Fibroblast of upper back skin (primary cell): ENCODE measurements at regions not wholly inside any gene's neighbourhood (a gene's known extent, or its start where the extent isn't known, plus 50 kb on each side); places are given as distances from the start of the nearest gene placed in this dataset.

Experiments used
- DNase-seq: peaks from one replicate; pipeline ENCODE4 v3.0.0-alpha.2; 2013

GRCh38 chr2:20523799-20524187 is 76.9 kb downstream of the RHOB start:
- DNase-seq = no peak

- no peak for DNase-seq
Observed at GRCh38 chr2:20524412-20525040, 77.7 kb downstream of the RHOB start.

DNA sequence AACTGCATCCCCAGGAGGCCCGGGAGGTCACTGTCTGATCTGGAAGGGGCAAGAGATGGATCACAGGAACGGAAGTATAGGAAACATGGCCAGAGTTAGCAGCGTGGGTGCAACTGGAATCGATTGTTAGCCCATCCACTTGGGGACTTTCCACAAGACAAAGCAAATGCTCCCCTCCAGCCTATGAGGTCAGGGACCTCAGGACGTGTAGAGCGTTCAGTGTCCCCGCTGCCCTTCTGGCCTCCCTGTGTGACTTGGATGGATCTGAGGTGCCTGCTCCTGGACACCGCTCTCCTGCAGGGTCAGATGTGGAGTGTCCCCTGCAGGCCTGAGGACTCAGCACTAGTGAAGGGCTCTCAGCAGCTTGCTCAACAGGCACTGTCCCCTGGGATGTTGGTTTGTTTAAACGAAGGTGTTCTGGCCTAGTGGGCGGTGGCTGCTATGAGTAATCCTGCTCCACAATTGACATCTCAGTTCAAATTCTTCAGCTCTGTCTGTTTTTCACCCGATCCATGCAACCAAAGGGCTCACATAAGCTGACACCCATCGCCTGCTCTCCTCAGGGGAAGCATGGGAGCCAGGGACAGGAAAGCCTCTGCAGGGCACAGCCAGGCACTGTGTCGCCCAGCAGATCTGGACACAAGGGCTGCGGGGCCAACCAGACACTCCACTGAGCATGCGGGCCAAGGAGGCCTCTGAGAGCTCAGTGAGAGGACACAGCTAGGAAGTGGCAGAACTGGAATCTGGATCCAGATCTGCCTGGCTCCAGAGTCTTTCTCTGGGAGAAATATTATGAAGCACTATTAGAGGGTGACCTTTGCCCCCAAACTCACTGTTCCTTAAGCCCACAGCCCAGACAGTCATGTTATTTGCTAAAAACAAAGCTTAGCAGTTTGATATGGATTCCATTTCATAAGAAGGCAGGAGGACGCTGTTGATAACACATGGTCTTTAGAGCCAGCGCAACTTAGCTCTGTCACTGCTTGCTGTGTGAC is 78.5 kb downstream of the RHOB start:
- DNase-seq = peak; percentile 71

GRCh38 chr2:20526160-20526559 is 79.3 kb downstream of the RHOB start:
- peak; percentile 80 for DNase-seq

DNA sequence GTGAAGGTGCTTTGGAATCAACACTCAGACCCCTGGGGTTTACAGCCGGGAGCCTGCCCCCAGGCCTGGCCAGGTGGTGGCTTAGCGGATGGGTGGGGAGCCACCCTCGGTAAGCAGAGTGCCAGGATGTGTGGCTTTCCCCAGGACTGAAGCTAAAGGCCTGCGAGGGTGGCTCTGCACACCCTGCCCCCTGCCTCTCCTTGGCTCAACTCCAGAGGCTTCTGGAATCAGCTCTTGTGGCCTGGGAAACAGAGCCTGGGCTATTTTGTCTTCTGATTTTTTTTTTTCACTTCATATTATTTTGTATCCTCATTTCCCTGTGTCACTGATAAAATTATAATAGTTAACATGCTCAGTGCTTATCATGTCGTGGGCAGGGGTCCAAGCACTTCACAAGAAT is 79.8 kb downstream of the RHOB start:
- peak; percentile 47 for DNase-seq

GRCh38 chr2:20528713-20529112 is 81.8 kb downstream of the RHOB start:
- no peak for DNase-seq

DNA sequence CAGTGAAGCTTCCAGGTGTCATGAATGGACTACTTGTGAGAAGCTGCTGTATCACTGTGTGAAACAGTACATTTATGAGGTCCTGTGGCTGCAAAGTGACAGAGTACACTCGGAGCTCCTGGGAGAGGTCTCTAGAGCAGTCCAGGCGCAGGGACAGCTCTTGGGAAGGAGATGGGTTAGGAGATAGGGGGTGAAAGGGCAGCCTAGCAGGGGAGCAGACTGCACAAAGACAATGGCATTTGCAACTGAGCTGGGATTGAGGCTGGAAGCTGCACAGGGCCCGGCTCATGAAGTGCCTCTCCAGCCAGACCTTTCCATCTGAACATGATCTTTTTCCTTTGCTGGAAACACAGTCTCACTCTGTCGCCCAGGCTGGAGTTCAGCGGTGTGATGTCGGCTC is 83.6 kb downstream of the RHOB start:
- DNase-seq = no peak

DNA sequence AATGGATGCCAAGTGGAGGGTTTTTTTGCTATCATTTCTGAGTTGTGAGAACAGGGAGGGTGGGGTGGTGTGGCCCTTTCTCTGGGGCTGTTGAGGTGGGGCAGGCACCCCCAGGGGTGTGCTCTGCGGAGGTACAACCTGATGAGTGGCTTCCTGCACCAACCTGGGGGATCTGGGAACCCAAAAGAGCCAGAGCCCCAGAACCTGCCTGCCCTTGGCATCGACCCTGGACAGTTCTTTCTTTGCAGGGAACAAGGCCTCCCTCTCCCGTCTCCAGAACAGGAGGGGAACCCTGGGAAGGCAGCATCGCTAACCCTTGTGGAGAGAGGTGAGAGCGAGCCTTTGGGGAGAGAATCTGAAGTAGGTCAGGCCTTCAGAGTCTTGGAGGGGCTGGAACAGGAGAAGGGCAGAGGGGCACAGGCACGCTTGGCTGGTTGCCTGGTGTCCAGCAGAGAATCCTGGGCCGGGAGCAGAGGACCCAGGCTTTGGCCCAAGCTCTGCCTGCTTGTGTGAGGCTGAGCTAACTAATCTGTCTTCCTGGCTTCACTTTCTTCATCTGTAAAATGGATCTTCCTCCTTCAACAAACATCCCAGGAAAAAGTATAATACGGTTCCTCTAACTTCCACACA is 84.9 kb downstream of the RHOB start:
- DNase-seq = no peak

DNA sequence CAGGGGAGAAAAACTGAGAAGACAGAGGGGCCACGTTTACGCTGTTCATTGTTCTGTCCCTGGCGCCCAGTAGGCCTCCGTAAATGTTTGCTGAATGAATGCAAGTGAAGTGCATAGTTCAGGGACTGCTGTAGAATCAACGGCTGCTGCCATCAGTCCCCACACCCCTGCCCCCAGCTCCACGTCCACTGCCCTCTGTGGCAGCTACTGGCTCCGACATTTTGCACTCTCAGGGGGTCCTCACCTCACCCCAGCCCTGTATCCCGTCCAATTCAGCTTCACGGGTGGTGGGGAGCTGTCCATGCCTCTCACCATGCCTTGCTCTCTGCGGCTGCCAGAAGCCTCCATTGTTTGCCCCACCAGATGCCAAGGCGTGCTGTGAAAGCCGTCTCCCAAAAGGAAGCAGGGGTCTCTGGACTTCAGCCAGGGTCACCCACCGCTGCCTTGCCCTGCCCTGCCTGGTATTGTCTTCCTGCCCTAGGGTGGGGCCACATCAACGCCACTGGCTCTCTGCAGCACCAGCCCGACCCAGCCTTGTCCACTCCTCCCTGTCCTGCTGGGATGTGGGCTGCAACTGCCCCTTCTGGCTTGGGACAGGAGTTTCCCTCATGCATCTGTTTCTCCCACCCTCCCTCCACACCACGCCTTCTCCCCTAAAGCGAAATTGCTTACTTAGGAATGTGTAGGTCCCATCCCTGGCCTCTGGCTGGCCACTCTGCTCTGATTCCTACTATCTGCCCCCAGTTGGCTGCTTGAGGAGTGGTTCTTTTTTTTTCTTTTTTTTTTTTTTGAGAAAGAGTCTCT is 86.0 kb downstream of the RHOB start:
- no peak for DNase-seq

GRCh38 chr2:20533993-20534622 is 87.2 kb downstream of the RHOB start:
- no peak for DNase-seq

DNA sequence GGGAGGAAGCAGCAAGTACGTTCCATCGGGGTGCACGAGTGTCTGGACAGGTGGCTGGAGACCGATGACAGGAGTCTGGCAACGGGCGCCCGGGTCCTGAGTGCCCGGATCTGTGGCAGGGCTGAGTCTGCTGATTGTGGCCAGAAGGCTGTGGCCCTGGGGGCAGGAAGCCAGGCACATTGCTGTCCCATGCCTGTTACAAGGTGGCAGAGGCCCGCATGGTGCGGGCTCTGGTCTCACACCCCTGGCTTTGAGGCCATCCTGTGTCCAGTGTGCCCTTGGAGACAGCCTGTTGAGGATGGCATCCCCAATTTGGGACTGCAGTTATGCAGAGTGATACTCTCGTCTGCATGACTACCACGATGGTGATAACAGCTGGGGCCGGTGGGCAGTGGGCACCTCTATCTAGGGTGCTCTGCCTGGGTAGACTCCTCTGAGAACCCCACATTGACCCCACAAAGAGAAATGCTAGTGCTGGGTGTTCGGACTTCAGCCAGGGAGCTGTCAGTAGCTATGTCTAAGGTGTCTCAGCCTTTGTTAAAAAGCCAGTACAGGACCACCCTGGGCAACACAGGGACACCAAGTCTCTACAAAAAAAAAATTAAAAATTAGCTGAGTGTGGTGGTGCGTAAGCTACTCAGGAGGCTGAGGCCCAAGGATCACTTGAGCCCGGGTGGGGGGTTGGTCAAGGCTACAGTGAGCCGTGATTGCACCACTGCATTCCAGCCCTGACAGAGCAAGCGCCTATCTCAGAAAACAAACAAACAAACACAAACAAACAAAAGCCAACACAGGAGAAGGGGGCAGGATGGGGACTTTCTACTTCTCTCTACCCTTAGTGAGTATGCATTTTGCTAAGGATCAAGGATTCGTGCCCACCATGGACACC is 88.3 kb downstream of the RHOB start:
- no peak for DNase-seq

DNA sequence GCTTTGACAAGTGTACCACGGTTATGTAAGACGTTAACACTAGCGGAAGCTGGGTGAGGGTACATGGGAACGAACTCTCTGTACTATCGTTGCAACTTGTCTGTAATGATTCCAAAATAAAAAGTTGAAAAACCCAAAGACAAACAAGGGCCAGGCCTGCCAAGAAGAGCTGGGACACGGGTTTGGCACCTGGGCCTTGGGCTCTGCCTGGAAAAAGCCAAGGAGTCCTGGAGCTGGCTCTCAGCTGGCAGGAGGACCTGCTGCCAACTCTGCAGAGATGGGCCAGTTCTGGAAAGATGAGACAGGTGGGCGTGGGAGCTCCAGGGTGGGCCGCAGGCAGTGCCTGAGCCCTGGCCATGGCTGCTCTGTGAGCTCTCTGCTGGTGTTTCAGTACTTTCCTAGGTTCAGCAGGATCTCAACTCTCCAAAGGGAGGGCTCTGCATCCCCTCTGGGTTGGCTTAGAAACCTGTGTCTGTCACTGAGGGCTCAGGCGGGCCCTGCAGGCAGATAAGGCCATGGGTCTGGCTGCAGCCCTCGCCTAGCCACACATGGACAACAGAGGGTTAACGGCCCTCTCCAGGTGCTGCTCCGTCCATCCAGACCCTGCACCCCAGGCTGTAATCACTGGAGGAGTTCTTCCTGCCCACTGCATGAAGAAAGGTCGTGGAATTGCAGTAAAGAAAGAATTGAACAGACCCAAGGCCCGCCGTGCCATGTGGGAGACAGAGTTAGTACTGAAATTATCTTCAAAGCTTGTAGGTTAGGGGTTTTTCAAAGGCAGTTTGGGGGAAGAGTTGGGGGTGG is 89.9 kb downstream of the RHOB start:
- no peak for DNase-seq

DNA sequence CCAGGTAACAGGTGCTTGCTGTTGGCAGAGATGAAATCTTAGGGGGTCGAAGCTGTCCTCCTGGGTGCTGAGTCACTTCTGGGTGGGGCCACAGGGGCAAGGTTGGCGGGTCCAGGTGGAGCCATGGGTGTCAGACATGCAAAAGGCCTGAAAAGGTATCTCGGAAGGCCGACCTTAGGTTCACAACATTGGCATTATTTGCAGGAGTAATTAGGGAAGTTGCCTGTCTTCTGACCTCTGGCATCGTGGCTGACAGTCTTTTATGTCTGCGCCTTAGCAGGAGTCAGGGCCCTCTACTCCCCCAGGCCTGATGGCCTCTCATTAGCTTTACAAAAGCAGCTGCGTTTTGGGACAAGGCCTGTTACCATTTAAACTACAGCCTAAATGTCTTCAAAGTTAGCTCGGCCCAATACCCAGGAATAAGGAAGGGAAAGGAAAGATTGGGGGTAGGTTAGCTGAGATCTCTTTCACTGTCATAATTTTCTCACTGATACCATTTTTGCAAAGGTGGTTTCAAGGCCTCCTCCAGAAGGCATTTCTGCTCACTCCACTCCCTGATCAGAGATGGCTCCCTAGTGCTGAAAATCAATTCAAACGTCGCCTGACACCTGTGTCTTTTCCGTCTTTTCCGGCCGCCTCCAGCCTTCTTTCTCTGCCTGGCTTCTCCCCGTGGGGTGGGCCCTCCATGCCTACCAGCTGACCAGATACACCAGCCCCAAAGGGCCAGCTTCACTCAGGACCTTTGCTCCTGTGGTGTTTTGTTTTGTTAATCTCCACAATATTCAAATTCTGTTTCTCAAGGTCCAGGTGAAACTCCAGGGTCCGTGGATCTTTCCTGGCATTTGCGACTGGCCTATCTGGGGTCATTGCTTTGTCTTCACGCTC is 90.8 kb downstream of the RHOB start:
- DNase-seq = no peak

DNA sequence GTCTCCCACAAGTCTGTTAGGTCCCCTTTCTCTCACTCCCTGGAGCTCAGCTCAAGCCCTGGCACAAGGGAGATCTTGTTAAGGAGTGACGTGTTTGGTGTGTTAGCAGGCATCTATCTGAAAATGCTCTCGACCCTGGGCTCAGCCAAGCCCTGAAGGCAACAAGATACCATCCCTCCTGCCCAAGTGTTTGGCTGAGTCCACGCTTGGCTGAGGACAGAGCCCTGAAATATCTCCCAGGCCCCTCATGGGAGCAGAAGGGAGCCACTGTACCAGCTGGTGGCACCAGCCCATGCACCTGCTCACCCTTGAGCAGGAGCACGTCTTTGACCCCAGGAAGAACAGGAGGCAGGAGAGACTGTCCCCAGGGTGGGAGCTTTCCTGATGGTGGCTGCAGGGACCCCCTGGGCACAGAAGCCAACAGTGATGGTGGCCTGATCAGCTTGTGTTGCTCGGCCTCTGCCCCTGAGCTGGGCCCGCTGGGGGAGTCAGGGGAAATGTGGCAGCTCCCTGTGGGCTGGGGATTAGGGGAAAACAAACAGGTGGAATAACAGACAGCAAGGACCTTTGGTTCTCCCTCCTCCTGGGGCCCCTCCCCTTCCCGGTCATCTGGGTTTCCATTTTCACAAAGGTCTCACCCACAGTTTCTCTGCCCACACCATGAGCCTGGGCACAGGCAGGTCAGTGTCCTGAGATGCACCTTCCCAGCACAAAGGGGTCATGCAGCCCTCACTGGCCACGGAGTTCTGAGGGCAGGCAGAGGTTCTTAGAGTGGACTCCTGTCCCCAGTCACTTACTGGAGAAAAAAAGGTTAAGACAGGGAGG is 91.6 kb downstream of the RHOB start:
- DNase-seq = no peak

GRCh38 chr2:20539133-20539719 is 92.4 kb downstream of the RHOB start:
- no peak for DNase-seq

GRCh38 chr2:20539776-20540586 is 93.1 kb downstream of the RHOB start:
- DNase-seq = no peak
